ENCODE measurements at regions not wholly inside any gene's neighbourhood (a gene's known extent, or its start where the extent isn't known, plus 50 kb on each side); places are given as distances from the start of the nearest gene placed in this dataset.
A peak's percentile ranks its signal among the peaks of the same experiment; 100 is the strongest.

DNA sequence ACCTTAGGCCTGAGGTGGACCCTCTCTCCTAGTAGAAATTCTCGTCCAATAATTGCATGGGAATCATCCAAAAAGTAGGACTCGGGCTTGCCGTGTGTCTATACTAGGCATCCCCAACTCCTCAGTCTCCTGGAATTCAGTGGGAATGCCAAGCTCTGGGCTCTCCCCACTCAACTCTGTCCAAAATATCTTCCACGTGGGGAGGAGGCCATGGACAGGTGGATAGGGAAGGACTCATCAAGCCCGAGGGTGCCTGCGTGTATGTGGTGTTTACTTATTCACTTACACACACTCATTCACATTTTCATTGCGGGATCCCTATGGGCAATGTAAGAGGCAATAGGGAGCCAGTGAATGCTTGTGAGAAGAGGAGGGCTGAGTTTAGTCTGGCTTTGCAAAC is 383.3 kb downstream of the MN1 start:
- H3K9me3 ChIP-seq (ENCODE audit: control insufficient read depth in 2 of 2, low read length in 2 of 2) = no peaks in the 10 kb centered on the region
- H3K4me1 ChIP-seq (ENCODE audit: control insufficient read depth, insufficient read depth, low read length) = peaks cover 22% of the 10 kb centered on the region
- no peaks in the 10 kb centered on the region for H3K27me3 ChIP-seq (ENCODE audit: control insufficient read depth in 1 of 2, insufficient read depth in 2 of 2, low read length in 2 of 2)
- no peak overlapping the region for H3K9ac ChIP-seq (ENCODE audit: low read length in 2 of 2)
- H3K36me3 ChIP-seq (ENCODE audit: control insufficient read depth in 2 of 2, insufficient read depth in 2 of 2, low read length in 2 of 2) = no peaks in the 10 kb centered on the region
- H3K4me3 ChIP-seq (ENCODE audit: low read length in 2 of 2) = no peak overlapping the region
- no peak overlapping the region for H3K27ac ChIP-seq (ENCODE audit: low read length)

DNA sequence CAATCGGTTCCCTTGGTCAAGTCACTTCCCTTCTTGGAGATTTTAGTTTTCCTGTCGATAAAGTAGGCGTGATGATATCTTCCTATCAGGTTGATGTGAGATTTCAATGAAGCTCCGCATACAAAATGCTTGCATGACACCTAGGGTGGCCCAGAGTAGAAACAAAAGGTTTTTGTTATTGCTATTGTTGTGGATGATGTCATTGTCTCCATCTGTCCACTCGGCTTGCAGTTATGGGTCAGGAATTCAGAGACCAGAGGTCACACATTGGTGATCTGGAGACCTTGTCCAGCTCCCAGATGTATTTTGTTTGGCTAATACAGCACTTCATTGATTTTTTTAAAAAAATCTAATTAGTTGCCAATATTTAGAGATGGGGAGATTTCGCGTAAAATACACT is 382.1 kb downstream of the MN1 start:
- H3K27me3 ChIP-seq (ENCODE audit: control insufficient read depth in 1 of 2, insufficient read depth in 2 of 2, low read length in 2 of 2) = no peaks in the 10 kb centered on the region
- no peak overlapping the region for H3K9ac ChIP-seq (ENCODE audit: low read length in 2 of 2)
- no peaks in the 10 kb centered on the region for H3K9me3 ChIP-seq (ENCODE audit: control insufficient read depth in 2 of 2, low read length in 2 of 2)
- peaks cover 18% of the 10 kb centered on the region for H3K4me1 ChIP-seq (ENCODE audit: control insufficient read depth, insufficient read depth, low read length)
- no peak overlapping the region for H3K27ac ChIP-seq (ENCODE audit: low read length)
- H3K36me3 ChIP-seq (ENCODE audit: control insufficient read depth in 2 of 2, insufficient read depth in 2 of 2, low read length in 2 of 2) = no peaks in the 10 kb centered on the region
- no peak overlapping the region for H3K4me3 ChIP-seq (ENCODE audit: low read length in 2 of 2)

DNA sequence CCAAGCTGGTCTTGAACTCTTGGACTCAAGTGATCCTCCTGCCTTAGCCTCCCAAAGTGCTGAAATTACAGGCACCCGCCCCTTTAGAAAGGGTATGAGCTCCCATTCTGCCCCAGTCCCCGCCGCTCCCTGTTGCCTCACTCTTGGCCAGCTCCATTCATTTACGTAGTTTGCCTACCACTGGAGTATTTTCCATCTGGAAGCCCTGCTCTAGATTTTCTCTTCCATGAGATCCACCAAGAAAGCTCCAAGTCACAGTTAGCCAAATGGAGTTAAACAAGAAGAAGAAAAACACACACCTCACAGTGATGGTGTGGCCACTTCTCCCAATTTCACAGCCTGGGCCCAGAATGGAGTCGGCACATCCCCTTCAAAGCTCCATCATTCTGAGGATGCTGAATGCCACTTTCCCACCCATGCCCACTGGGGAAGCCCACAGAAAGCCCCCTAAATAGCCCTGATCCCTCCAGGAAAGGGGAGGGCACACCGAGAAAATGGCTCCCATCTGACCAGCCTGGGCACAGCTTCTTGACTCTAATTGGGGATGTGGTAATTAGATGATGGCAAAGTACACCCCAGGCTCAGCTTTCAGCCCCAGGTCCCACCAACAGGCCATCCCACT is 381.2 kb downstream of the MN1 start:
- Histone ChIP-seq H3K27ac (ENCODE audit: low read length) (peak overlapping the region; percentile 11), H3K4me3 (ENCODE audit: low read length in 2 of 2) (peak overlapping the region in 1 of 2 donors; percentile 35), H3K9me3 (ENCODE audit: control insufficient read depth in 2 of 2, low read length in 2 of 2) (no peaks in the 10 kb centered on the region)

DNA sequence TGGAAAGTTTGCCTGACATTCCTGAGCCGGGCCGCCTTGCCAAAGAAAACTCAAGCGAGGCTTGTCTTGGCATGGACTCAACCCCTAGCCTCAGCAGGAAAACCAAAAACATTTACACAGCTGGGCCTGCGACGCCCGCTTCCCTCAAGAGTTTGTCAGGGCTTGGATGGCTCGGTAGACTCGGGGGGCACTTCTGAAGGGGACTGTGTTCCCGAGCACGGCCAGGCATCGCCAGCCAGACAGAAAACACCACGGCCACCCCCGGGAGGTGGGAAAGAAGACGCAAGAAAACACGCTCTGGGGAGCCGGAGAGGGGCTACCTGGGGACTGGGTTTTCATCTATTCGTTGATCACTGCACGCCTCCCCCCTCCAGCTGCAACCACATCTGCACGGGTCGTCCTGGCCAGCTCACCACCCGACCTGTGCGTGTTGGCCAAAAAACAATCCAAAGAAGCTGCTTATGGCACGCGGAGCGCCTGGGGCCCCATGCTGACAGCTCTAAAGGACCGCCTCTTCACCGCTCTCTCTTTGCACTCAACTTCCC is 380.7 kb downstream of the MN1 start:
- Histone ChIP-seq H3K36me3 (ENCODE audit: control insufficient read depth in 2 of 2, insufficient read depth in 2 of 2, low read length in 2 of 2) (no peaks in the 10 kb centered on the region), H3K9ac (ENCODE audit: low read length in 2 of 2) (no peak overlapping the region), H3K4me1 (ENCODE audit: control insufficient read depth, insufficient read depth, low read length) (peaks cover 18% of the 10 kb centered on the region), H3K9me3 (ENCODE audit: control insufficient read depth in 2 of 2, low read length in 2 of 2) (no peaks in the 10 kb centered on the region), H3K27me3 (ENCODE audit: control insufficient read depth in 1 of 2, insufficient read depth in 2 of 2, low read length in 2 of 2) (no peaks in the 10 kb centered on the region), H3K4me3 (ENCODE audit: low read length in 2 of 2) (peak overlapping the region in 1 of 2 donors; percentile 35), H3K27ac (ENCODE audit: low read length) (peak overlapping the region; percentile 11)

More for the DNA sequence above, 381.2 kb downstream of the MN1 start:
- Histone ChIP-seq H3K9ac (ENCODE audit: low read length in 2 of 2) (no peak overlapping the region), H3K27me3 (ENCODE audit: control insufficient read depth in 1 of 2, insufficient read depth in 2 of 2, low read length in 2 of 2) (no peaks in the 10 kb centered on the region), H3K4me1 (ENCODE audit: control insufficient read depth, insufficient read depth, low read length) (peaks cover 18% of the 10 kb centered on the region), H3K36me3 (ENCODE audit: control insufficient read depth in 2 of 2, insufficient read depth in 2 of 2, low read length in 2 of 2) (no peaks in the 10 kb centered on the region)

DNA sequence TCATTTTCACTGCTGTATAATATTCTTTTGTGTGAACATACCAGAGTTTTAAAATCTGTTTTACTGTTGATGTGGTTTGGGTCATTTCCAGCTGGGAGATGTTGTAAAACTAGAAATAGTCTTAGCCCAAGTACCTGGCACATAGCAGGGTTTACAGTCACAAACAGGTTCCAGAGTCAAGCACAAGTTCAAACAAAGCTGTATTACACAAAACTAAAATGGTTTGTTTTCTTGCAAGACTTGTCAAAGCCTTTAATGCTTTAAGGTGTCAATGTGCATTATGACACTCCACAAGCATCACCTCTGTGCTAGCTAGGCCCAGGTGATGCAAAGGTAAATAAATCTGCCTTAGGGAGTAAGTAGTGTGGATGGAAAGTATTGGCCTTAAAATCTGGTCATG is 379.1 kb downstream of the MN1 start:
- Histone ChIP-seq H3K9ac (ENCODE audit: low read length in 2 of 2) (no peak overlapping the region), H3K4me3 (ENCODE audit: low read length in 2 of 2) (no peak overlapping the region), H3K4me1 (ENCODE audit: control insufficient read depth, insufficient read depth, low read length) (peaks cover 15% of the 10 kb centered on the region), H3K27me3 (ENCODE audit: control insufficient read depth in 1 of 2, insufficient read depth in 2 of 2, low read length in 2 of 2) (no peaks in the 10 kb centered on the region), H3K36me3 (ENCODE audit: control insufficient read depth in 2 of 2, insufficient read depth in 2 of 2, low read length in 2 of 2) (no peaks in the 10 kb centered on the region), H3K27ac (ENCODE audit: low read length) (no peak overlapping the region), H3K9me3 (ENCODE audit: control insufficient read depth in 2 of 2, low read length in 2 of 2) (peaks cover 0 to 1% of the 10 kb centered on the region in 2 donors)

DNA sequence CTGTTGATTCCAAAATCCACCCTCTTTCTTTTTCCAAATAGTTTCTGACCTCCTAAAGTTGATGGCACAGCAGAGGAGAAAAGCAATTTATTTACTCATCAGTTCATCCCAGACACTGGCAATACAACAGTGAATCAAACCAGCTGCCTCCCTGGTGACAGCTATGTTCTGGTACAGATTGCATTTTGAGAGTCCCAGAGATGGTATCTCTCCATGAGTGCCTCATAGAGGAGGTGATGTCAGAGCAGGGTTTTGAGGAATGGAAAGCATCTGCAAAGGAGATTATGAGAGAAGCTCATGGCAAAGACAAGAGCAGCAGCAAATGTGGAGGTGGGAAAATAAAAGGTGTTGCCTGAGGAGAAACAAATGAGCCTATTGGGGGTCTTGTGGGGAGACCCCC is 377.2 kb downstream of the MN1 start:
- H3K36me3 ChIP-seq (ENCODE audit: control insufficient read depth in 2 of 2, insufficient read depth in 2 of 2, low read length in 2 of 2) = no peaks in the 10 kb centered on the region
- H3K9ac ChIP-seq (ENCODE audit: low read length in 2 of 2) = no peak overlapping the region
- peaks cover 0 to 2% of the 10 kb centered on the region in 2 donors for H3K27me3 ChIP-seq (ENCODE audit: control insufficient read depth in 1 of 2, insufficient read depth in 2 of 2, low read length in 2 of 2)
- H3K27ac ChIP-seq (ENCODE audit: low read length) = no peak overlapping the region
- peaks cover 2 to 3% of the 10 kb centered on the region in 2 donors for H3K9me3 ChIP-seq (ENCODE audit: control insufficient read depth in 2 of 2, low read length in 2 of 2)
- no peak overlapping the region for H3K4me3 ChIP-seq (ENCODE audit: low read length in 2 of 2)
- peaks cover 15% of the 10 kb centered on the region for H3K4me1 ChIP-seq (ENCODE audit: control insufficient read depth, insufficient read depth, low read length)

DNA sequence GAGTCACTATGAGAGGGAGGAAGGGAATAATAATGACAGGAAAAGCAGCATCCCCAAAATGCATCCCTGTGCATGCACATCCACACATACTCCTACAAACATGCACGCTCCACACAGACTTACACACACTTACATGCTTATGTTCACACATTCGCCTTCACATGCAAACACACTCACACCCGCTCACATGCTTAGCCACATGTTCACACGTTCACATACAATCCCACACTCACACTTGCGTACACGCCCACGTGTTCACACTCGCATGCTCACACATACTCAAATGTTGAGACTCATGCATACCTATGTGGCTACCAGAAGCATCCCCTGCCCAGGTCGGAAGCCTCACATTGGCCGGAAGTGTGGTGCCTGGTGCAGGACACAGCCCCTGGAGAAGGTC is 372.1 kb downstream of the MN1 start:
- Histone ChIP-seq H3K27me3 (ENCODE audit: control insufficient read depth in 1 of 2, insufficient read depth in 2 of 2, low read length in 2 of 2) (peaks cover 0 to 2% of the 10 kb centered on the region in 2 donors), H3K36me3 (ENCODE audit: control insufficient read depth in 2 of 2, insufficient read depth in 2 of 2, low read length in 2 of 2) (no peaks in the 10 kb centered on the region), H3K9me3 (ENCODE audit: control insufficient read depth in 2 of 2, low read length in 2 of 2) (peaks cover 5 to 16% of the 10 kb centered on the region in 2 donors)

DNA sequence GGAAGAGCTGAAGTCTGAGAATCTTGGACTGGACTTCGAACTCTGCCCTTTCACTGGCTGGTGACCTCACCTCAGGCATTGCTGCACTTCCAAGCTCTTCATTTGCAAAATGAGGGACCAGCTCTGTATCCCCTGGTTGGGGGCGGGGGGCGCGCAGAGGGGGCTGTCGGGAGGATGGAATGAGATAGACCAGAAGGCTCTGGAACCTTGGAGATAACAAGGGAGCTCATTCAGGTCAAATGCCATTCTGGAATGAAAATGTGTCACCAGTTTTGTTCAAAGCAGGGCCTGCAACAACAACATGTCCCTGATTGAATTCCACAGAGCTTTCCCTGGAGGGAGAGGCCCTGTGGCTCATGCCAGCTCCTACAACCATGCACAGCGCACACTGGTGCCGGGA is 370.5 kb downstream of the MN1 start:
- no peak overlapping the region for H3K27ac ChIP-seq (ENCODE audit: low read length)
- H3K4me1 ChIP-seq (ENCODE audit: control insufficient read depth, insufficient read depth, low read length) = peaks cover 7% of the 10 kb centered on the region
- peaks cover 5 to 16% of the 10 kb centered on the region in 2 donors for H3K9me3 ChIP-seq (ENCODE audit: control insufficient read depth in 2 of 2, low read length in 2 of 2)
- no peak overlapping the region for H3K4me3 ChIP-seq (ENCODE audit: low read length in 2 of 2)
- H3K9ac ChIP-seq (ENCODE audit: low read length in 2 of 2) = no peak overlapping the region
- no peaks in the 10 kb centered on the region for H3K36me3 ChIP-seq (ENCODE audit: control insufficient read depth in 2 of 2, insufficient read depth in 2 of 2, low read length in 2 of 2)
- H3K27me3 ChIP-seq (ENCODE audit: control insufficient read depth in 1 of 2, insufficient read depth in 2 of 2, low read length in 2 of 2) = peaks cover 0 to 2% of the 10 kb centered on the region in 2 donors

More for the DNA sequence above, 372.1 kb downstream of the MN1 start:
- H3K4me3 ChIP-seq (ENCODE audit: low read length in 2 of 2) = no peak overlapping the region
- H3K4me1 ChIP-seq (ENCODE audit: control insufficient read depth, insufficient read depth, low read length) = no peaks in the 10 kb centered on the region
- H3K9ac ChIP-seq (ENCODE audit: low read length in 2 of 2) = no peak overlapping the region
- no peak overlapping the region for H3K27ac ChIP-seq (ENCODE audit: low read length)

DNA sequence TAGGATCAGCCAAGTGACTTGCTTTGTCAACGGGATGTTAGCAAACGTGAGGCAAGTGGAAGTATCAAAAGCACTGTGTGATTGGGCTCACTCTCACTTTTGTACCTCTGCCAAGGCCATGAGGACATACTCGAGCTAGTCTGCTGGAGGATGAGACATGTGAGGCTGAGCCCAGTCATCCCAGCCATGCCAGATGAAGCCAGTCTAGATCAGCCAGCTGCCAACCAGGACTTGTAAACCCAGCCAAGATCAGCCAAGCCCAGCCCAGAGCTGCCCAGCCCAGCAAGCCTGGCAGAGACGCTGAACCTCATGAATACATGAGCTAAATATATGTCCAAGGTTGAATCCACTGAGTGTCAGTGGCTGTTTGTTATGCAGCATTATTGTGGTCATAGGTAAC is 369.7 kb downstream of the MN1 start:
- Histone ChIP-seq H3K4me1 (ENCODE audit: control insufficient read depth, insufficient read depth, low read length) (peaks cover 10% of the 10 kb centered on the region), H3K27ac (ENCODE audit: low read length) (no peak overlapping the region), H3K27me3 (ENCODE audit: control insufficient read depth in 1 of 2, insufficient read depth in 2 of 2, low read length in 2 of 2) (peaks cover 0 to 2% of the 10 kb centered on the region in 2 donors), H3K9ac (ENCODE audit: low read length in 2 of 2) (no peak overlapping the region), H3K4me3 (ENCODE audit: low read length in 2 of 2) (no peak overlapping the region), H3K9me3 (ENCODE audit: control insufficient read depth in 2 of 2, low read length in 2 of 2) (peaks cover 5 to 16% of the 10 kb centered on the region in 2 donors), H3K36me3 (ENCODE audit: control insufficient read depth in 2 of 2, insufficient read depth in 2 of 2, low read length in 2 of 2) (no peaks in the 10 kb centered on the region)

DNA sequence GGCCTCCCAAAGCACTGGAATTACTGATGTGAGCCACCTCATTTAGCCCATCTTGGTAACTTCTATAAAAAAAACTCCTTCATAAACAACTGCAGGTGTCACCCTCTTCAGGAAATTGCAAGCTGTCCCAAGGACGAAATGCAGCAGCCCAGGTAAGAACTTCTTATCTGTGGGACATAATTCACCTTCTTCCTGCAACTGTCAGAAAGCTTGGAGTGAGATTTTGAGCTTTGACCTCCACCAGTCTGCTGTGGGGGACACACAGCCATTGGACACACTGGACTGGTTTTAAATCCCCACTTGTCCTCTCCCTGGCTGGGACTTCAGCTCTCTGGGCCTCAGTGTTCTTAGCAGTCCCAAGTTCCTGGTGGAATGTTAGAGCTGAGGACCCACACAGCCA is 368.5 kb downstream of the MN1 start:
- Histone ChIP-seq H3K4me1 (ENCODE audit: control insufficient read depth, insufficient read depth, low read length) (peaks cover 10% of the 10 kb centered on the region), H3K4me3 (ENCODE audit: low read length in 2 of 2) (no peak overlapping the region), H3K27me3 (ENCODE audit: control insufficient read depth in 1 of 2, insufficient read depth in 2 of 2, low read length in 2 of 2) (peaks cover 0 to 2% of the 10 kb centered on the region in 2 donors), H3K9me3 (ENCODE audit: control insufficient read depth in 2 of 2, low read length in 2 of 2) (peaks cover 3 to 13% of the 10 kb centered on the region in 2 donors), H3K36me3 (ENCODE audit: control insufficient read depth in 2 of 2, insufficient read depth in 2 of 2, low read length in 2 of 2) (no peaks in the 10 kb centered on the region), H3K27ac (ENCODE audit: low read length) (no peak overlapping the region), H3K9ac (ENCODE audit: low read length in 2 of 2) (no peak overlapping the region)

DNA sequence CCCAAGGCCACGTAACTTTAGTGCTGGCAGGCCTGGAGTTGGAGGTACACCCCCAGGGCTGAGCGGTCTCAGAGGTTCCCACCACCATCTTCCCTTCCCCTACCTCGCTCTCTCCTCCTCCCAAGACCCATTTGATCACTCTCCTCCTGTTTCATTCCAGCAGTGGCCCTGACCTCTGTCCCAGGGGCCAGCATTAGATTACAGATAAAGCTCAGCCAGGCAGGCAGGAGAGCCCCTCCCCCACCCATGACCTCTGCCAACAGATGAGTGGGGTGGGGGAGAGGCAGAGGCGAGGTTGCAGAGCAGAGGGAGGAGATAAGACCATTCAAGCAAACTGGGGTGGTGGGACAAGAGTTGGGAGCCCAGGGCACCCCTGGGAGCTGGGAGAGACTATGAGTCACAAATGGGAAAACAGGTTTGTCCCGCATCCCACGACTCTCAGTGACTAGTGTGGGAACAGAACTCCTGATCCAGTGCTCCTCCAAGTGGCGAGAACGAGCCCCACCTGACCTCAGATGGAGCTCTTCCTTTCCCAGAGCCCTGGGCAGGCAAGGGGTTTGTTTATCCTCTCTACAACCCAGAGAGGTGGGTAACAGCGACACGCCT is 367.9 kb downstream of the MN1 start:
- Histone ChIP-seq H3K27ac (ENCODE audit: low read length) (no peak overlapping the region), H3K4me1 (ENCODE audit: control insufficient read depth, insufficient read depth, low read length) (peaks cover 16% of the 10 kb centered on the region), H3K9me3 (ENCODE audit: control insufficient read depth in 2 of 2, low read length in 2 of 2) (peaks cover 3 to 13% of the 10 kb centered on the region in 2 donors), H3K27me3 (ENCODE audit: control insufficient read depth in 1 of 2, insufficient read depth in 2 of 2, low read length in 2 of 2) (peaks cover 0 to 2% of the 10 kb centered on the region in 2 donors), H3K9ac (ENCODE audit: low read length in 2 of 2) (no peak overlapping the region), H3K36me3 (ENCODE audit: control insufficient read depth in 2 of 2, insufficient read depth in 2 of 2, low read length in 2 of 2) (no peaks in the 10 kb centered on the region), H3K4me3 (ENCODE audit: low read length in 2 of 2) (no peak overlapping the region)

Measured in stomach smooth muscle (tissue), 2 donors.